PC-3 (cell line): ENCODE measurements at regions not wholly inside any gene's neighbourhood (a gene's known extent, or its start where the extent isn't known, plus 50 kb on each side); places are given as distances from the start of the nearest gene placed in this dataset.

Experiments
- ATAC-seq: fragments of 200-7000 bp; cut with Tn5 transposase; 2 replicates; pipeline ENCODE4 v1.9.1; 2020; ENCODE audit warnings: mild to moderate bottlenecking, moderate library complexity
- BruUV-seq: library from RNA; stranded (reverse); fragments of 400-500 nt; replicated peaks from 2 replicates; lab custom pipeline; 2021; lab: Mats Ljungman, UMichigan
- CTCF ChIA-PET: fragments of 300-600 bp; sonication (Branson Sonifier 250); formaldehyde crosslinking; loops from one replicate; lab custom pipeline; 2022; ENCODE audit warnings: antibody characterized with exemption; lab: Charles Lee
- POLR2A ChIA-PET: fragments of 300-600 bp; sonication (Branson Sonifier 250); formaldehyde crosslinking; loops from one replicate; lab custom pipeline; 2022; ENCODE audit warnings: antibody characterized with exemption; ENCODE audit not compliant: unreplicated experiment; lab: Charles Lee
- DNase-seq: peaks from one replicate; pipeline ENCODE4 v3.0.0-alpha.2; 2015
- H2AFZ ChIP-seq: fragments of 300-600 bp; sonication (generic); 2 replicates; pipeline ENCODE4 v1.6.0; 2016; ENCODE audit warnings: antibody characterized with exemption, low read length
- H3F3A ChIP-seq: fragments of 300-600 bp; sonication (generic); one replicate; pipeline ENCODE4 v1.6.0; 2017; ENCODE audit warnings: antibody characterized with exemption, low read length, control low read depth, mild to moderate bottlenecking; ENCODE audit not compliant: unreplicated experiment
- H3K27ac ChIP-seq: fragments of 300-600 bp; sonication (generic); 2 replicates; pipeline ENCODE4 v1.5.1; 2016; ENCODE audit warnings: mild to moderate bottlenecking, low read length
- H3K27me3 ChIP-seq: fragments of 300-600 bp; sonication (generic); 2 replicates; pipeline ENCODE4 v1.6.1; 2016; ENCODE audit warnings: low read length, mixed read lengths
- H3K36me3 ChIP-seq: fragments of 300-600 bp; sonication (generic); 2 replicates; pipeline ENCODE4 v1.6.1; 2016; ENCODE audit warnings: low read depth, mixed run types, low read length, mixed read lengths
- H3K4me1 ChIP-seq: fragments of 300-600 bp; sonication (generic); 2 replicates; pipeline ENCODE4 v1.5.1; 2016; ENCODE audit warnings: low read length; ENCODE audit not compliant: insufficient read depth
- H3K4me2 ChIP-seq: fragments of 300-600 bp; sonication (generic); 2 replicates; pipeline ENCODE4 v1.6.0; 2016; ENCODE audit warnings: low read length
- H3K4me3 ChIP-seq: fragments of 300-600 bp; sonication (generic); 2 replicates; pipeline ENCODE4 v1.5.1; 2016; ENCODE audit warnings: mild to moderate bottlenecking, low read length, mixed read lengths
- H3K79me2 ChIP-seq: fragments of 300-600 bp; sonication (generic); 2 replicates; pipeline ENCODE4 v1.6.1; 2017; ENCODE audit warnings: low read length, mixed read lengths
- H3K9ac ChIP-seq: fragments of 300-600 bp; sonication (generic); 2 replicates; pipeline ENCODE4 v1.6.0; 2016; ENCODE audit warnings: mild to moderate bottlenecking, low read length
- H3K9me2 ChIP-seq: fragments of 300-600 bp; sonication (generic); replicated peaks from 2 replicates; pipeline ENCODE4 v1.6.1; 2016; ENCODE audit warnings: mixed run types, low read length, mixed read lengths
- H3K9me3 ChIP-seq: fragments of 300-600 bp; sonication (generic); 2 replicates; pipeline ENCODE4 v1.6.1; 2016; ENCODE audit warnings: low read length, mixed read lengths
- H4K20me1 ChIP-seq: fragments of 300-600 bp; sonication (generic); 2 replicates; pipeline ENCODE4 v1.6.1; 2016; ENCODE audit warnings: low read length, mixed read lengths
- CTCF ChIP-seq: fragments of 300-600 bp; sonication (generic); conservative IDR thresholded peaks from 2 replicates; pipeline ENCODE4 v1.5.1; 2017; ENCODE audit warnings: antibody characterized with exemption, low read depth, mild to moderate bottlenecking, low read length
- EZH2 ChIP-seq: fragments of 300-600 bp; sonication (generic); IDR thresholded peaks from one replicate; pipeline ENCODE4 v1.6.1; 2017; ENCODE audit warnings: antibody characterized with exemption, mild to moderate bottlenecking, low read length; ENCODE audit not compliant: unreplicated experiment
- EZH2phosphoT487 ChIP-seq: fragments of 300-600 bp; sonication (generic); IDR thresholded peaks from 2 replicates; pipeline ENCODE4 v1.6.1; 2018; ENCODE audit warnings: mild to moderate bottlenecking, antibody characterized with exemption, low read length, borderline replicate concordance
- intact Hi-C: fragments of 100-400 bp; cut with micrococcal nuclease; formaldehyde crosslinking; loops from 2 replicates; pipeline ENCODE4 v1.9.0; 2023

DNA sequence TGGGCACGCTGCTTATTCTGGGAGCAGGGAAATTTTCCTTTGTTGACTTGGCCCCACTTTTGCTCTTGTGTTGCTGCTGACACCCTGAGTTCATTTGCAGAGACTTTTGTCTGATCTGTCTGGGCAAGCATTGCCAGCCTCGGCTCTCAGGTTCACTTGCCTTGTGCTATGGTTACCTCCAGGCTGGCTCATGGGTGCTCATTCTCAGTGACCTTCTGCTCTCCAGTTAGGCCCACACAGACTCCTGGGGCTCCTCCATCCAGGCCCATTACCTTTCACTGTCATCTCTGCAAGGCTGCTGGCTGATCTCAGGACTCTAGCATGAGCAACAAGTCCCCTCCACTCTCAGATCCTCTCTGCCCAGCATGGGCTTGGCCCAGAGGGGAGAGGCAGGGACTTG, 108.3 kb downstream of the IL20RB start:
- H3K79me2 ChIP-seq, result no peaks in the 10 kb centered on the region
- no peaks in the 10 kb centered on the region for H3F3A ChIP-seq
- H3K9me3 ChIP-seq, result no peaks in the 10 kb centered on the region
- intact Hi-C loops, result no loop called here
- BruUV-seq, result no TSS peak
- DNase-seq (no peak), ATAC-seq (no peak)
- H3K27ac ChIP-seq, result no peak overlapping the region
- H3K4me1 ChIP-seq, result no peaks in the 10 kb centered on the region
- no peak overlapping the region for H3K4me3 ChIP-seq
- H4K20me1 ChIP-seq, result no peaks in the 10 kb centered on the region
- H3K9me2 ChIP-seq, result no peaks in the 10 kb centered on the region
- no peaks in the 10 kb centered on the region for H3K36me3 ChIP-seq
- TF ChIP-seq EZH2 (no peak), EZH2phosphoT487 (no peak), CTCF (no peak)
- no peak overlapping the region for H2AFZ ChIP-seq
- no peak overlapping the region for H3K4me2 ChIP-seq
- no peak overlapping the region for H3K9ac ChIP-seq
- POLR2A ChIA-PET, result no interaction called here
- peaks cover 14% of the 10 kb centered on the region for H3K27me3 ChIP-seq
- CTCF ChIA-PET, result no interaction called here

GRCh38 chr3:137071104-137071503, 113.3 kb downstream of the IL20RB start:
- Histone ChIP-seq H2AFZ (no peak overlapping the region), H3F3A (no peaks in the 10 kb centered on the region), H3K36me3 (no peaks in the 10 kb centered on the region), H3K9ac (no peak overlapping the region), H3K27ac (no peak overlapping the region), H3K79me2 (no peaks in the 10 kb centered on the region), H3K4me1 (no peaks in the 10 kb centered on the region), H3K27me3 (no peaks in the 10 kb centered on the region), H3K9me2 (no peaks in the 10 kb centered on the region), H3K9me3 (no peaks in the 10 kb centered on the region), H3K4me3 (no peak overlapping the region), H4K20me1 (no peaks in the 10 kb centered on the region), H3K4me2 (no peak overlapping the region)
- ChIA-PET CTCF (no interaction called here), POLR2A (no interaction called here)
- no peak for DNase-seq
- TF ChIP-seq CTCF (no peak), EZH2 (no peak), EZH2phosphoT487 (no peak)
- intact Hi-C loops, result no loop called here
- no TSS peak for BruUV-seq
- no peak for ATAC-seq

- BruUV-seq, result no TSS peak
- H3F3A ChIP-seq, result no peaks in the 10 kb centered on the region
- no peak for ATAC-seq
- no peaks in the 10 kb centered on the region for H3K9me3 ChIP-seq
- H3K4me3 ChIP-seq, result no peak overlapping the region
- ChIA-PET CTCF (interaction anchor here (0.6 kb wide), 1 partner anchor 37 kb away, joined by 10 read pairs; no protein-coding TSS in a partner anchor), POLR2A (no interaction called here)
- no peak overlapping the region for H2AFZ ChIP-seq
- H3K9me2 ChIP-seq, result no peaks in the 10 kb centered on the region
- no peak for TF ChIP-seq EZH2phosphoT487
- no peak for TF ChIP-seq EZH2
- no peak for TF ChIP-seq CTCF
- no peaks in the 10 kb centered on the region for H4K20me1 ChIP-seq
- H3K27me3 ChIP-seq, result peaks cover 15% of the 10 kb centered on the region
- H3K4me1 ChIP-seq, result no peaks in the 10 kb centered on the region
- no peaks in the 10 kb centered on the region for H3K79me2 ChIP-seq
- H3K36me3 ChIP-seq, result no peaks in the 10 kb centered on the region
- intact Hi-C loops, result no loop called here
- H3K4me2 ChIP-seq, result no peak overlapping the region
- no peak for DNase-seq
- no peak overlapping the region for H3K27ac ChIP-seq
- H3K9ac ChIP-seq, result no peak overlapping the region
Observed at GRCh38 chr3:137075020-137075419, 117.2 kb downstream of the IL20RB start.
